HG03520 (cell line): ENCODE measurements at regions not wholly inside any gene's neighbourhood (a gene's known extent, or its start where the extent isn't known, plus 50 kb on each side); places are given as distances from the start of the nearest gene placed in this dataset.
"Not testable (repeated sequence)": the region's sequence is repeated elsewhere in the genome, so short reads cannot be mapped to it uniquely, and the experiment has no call there.

ENCODE experiments used
- ATAC-seq: cut with Tn5 transposase; IDR thresholded peaks from one replicate; pipeline ENCODE4 v1.9.1; 2021; ENCODE audit warnings: mild to moderate bottlenecking, moderate library complexity; ENCODE audit not compliant: unreplicated experiment

DNA sequence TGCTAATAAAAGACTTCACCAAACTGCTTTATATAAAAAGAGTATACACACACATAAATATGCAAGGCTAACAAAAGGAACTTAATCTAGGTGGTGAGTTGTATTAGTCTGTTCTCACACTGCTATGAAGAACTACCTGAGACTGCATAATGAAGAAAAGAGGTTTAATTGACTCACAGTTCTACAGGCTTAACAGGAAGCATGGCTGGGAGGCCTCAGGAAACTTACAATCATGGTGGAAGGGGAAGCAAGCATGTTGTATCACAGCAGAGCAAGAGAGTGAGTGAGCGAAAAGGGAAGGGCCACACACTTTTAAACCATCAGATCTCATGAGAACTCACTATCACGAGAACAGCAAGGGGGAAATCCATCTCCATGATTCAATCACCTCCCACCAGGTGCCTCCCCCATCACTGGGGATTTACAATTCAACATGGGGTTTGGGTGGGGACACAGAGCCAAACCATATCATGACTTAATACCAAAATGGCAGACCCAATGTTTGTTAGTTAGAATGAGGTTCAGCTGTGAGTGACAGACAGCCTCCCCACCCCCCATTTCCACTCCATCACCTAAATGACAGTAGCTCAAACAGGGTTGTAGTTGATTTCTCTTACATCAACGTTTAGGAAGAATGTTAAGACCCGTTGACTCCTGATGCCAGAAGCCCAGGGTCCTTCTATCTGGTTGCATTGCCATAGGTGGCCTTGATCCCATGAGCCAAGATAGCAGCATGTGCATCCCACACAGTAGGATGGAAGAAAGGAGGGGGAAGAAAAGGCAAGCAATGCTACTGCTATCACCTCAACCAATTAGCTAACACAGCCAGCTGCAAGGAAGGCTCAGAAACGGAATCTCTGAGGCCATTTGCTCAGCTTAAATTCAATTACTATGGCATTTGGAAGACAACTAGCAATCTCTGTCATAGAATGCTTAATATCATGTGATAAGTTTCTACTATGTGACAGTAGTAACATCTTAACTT, 77.0 kb downstream of the CCDC71L start:
- ATAC-seq, result no peak

DNA sequence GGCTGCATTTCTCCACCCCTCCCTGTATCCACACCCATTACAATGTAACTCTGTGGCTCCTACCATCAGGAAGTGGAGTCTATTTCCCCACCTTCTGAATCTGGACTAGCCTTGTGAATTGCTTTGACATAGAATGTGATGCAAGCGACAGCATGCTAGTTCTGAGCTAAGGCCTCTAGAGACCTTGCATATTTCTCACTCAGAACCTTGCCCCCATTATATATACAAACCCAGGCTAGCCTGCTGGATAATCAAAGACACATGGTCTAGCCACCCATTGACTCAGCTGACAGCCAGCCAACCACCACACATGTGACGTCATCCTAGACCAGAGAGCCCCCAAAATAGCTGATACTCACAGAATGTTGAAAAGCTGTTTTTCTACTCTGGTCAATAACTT, 77.9 kb downstream of the CCDC71L start:
- no peak for ATAC-seq

GRCh38 chr7:106582365-106582764, 78.6 kb downstream of the CCDC71L start:
- no peak for ATAC-seq

GRCh38 chr7:106579086-106579485, 81.9 kb downstream of the CCDC71L start:
- ATAC-seq, result not testable (repeated sequence)

DNA sequence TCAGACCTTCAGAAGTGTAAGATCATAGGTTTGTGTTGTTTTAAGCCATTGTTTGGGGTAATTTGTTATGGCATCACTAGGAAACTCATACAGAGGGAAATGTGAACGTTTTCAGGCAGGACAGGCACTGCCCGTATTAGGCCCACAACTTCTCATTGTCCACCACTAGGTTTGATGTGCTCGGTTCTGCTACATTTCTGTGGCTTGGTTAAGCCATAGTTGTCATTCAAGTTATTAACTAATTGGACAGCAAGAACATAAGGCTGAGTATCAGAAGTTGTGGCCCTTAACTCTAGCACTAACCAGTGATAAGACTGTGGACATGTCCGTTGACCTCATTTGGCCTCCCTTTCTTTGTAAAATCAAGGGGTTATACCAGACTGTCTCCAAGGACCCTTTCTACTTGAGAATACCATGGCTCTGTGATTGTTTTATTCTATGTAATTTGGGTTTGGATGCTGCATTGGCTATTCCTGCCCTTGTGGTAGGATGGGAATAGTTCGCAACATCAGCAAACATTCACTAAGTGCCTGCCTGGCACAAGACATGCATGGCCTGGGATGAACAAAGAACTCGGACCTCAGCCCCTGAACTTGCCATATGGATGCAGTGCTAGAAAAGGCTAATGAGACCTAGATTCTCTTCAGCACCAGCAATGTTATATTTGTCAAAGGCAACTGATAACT, 85.7 kb downstream of the CCDC71L start:
- ATAC-seq, result no peak

- ATAC-seq, result no peak
Observed at GRCh38 chr7:106573738-106574137, 87.2 kb downstream of the CCDC71L start.

DNA sequence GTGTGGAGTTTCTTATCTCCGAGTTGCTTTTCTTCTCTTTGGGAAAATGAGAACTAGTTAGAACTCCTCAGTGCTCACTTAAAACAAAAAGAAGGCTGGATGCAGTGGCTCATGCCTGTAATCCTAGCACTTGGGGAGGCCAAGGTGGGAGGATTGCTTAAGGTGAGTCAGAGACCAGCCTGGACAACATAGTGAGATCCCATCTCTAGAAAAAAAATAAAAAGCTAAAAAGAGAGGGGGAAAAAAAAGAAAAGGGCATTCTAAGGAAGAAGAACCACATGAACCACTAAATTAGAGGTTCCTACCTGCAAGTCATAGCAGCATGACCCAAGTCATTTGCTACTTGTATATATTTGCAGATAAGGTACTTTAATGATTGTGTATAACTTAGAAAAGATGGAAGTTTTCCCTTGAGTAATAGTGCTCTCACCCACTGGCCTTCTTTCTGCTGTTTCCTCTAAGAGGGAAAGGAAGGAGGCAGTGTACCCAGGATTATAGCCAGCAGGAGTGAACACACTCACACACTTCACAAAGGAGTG, 87.8 kb downstream of the CCDC71L start:
- ATAC-seq, result no peak

GRCh38 chr7:106572394-106573124, 88.4 kb downstream of the CCDC71L start:
- ATAC-seq, result no peak

DNA sequence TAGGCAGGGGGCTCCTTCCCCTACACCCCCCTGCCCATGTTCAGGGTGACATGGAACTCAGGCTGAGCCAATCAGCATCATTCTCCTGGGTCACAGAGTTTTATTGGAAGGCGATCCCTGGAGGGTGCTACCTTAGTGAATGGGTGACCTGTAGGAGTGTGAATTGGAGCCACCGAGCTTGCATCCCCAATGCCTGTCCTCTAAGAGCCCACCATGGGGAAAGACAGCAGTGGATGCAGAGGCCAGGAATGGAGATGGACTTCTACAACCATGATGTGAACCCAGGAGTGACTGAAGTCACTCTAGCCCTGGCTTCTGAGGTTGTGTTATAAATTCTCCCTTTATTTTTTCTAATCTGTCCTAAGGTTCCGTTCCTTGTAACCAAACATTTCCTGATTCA, 89.4 kb downstream of the CCDC71L start:
- no peak for ATAC-seq

DNA sequence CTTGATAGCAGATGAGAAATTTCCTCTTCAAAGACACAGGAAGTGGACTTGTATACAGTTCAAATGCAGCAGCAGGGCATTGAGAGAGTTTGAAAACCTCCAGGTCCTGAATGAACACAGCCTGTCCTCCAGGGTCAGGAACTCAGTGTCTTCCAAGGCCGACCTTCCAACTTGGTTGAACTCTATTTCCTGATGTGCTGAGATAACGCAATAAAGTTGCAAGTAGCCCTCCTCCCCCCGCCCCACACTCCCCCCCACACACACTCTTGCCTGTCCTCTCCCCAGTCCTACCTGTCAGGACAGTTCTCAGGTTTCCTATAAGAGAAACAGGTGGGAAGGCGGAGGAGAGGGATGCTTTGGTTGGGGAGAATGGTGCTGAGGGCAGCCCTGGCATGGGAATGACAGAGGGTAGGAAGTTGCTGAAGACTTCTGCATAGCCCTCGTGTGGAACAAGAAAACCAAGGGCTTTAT, 90.0 kb downstream of the CCDC71L start:
- ATAC-seq, result no peak

GRCh38 chr7:106570146-106570545, 90.8 kb downstream of the CCDC71L start:
- ATAC-seq, result no peak

DNA sequence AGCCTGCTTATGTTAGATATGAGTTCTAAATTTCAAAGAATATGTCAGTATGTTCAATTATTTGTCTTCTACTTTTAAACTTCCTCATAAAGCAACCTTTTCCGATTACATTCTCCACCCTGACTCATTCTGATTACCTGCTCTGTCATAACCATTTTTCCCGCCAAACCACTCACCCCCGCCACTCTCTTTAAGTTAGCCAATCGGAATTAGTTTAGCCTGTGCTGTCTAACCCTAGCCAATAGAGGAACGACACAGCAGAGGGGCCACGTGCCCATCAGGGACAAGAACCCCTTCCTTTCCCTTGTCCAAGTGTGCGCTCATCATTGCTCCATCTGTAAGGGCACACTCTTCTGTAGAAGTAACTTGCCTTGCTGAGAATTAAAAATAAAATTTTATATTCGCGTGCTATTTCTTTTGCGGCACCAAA, 91.4 kb downstream of the CCDC71L start:
- ATAC-seq, result no peak

- no peak for ATAC-seq
Observed at GRCh38 chr7:106568680-106569499, 92.1 kb downstream of the CCDC71L start.

GRCh38 chr7:106568002-106568679, 92.8 kb downstream of the CCDC71L start:
- ATAC-seq, result no peak

GRCh38 chr7:106567204-106568001, 93.6 kb downstream of the CCDC71L start:
- not testable (repeated sequence) for ATAC-seq

- ATAC-seq, result no peak
Observed at GRCh38 chr7:106566672-106567071, 94.3 kb downstream of the CCDC71L start.

GRCh38 chr7:106566196-106566595, 94.8 kb downstream of the CCDC71L start:
- ATAC-seq, result no peak

DNA sequence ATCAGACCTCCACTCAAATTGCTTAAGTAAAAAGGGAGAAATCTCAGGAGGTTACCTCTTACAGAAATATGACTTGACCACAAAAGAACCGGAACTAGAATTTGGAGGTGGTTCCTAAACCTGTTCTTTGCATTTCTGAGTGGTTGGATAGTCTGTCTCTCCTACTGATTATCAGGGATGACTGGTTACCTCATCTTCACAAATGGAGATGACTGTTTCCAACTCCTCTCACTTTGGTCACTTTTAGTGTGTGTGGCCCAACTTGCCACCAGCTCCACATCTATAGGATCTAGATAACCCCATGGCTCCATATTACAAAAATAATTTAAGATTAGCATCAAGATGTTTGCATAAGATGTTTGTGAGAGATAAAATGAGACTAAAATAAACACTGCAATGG, 95.5 kb downstream of the CCDC71L start:
- no peak for ATAC-seq
